Esophagus muscularis mucosa (tissue), 4 donors: ENCODE measurements at regions not wholly inside any gene's neighbourhood (a gene's known extent, or its start where the extent isn't known, plus 50 kb on each side); places are given as distances from the start of the nearest gene placed in this dataset.

Experiments used
- DNase-seq: peaks from one replicate; pipeline ENCODE4 v3.0.0-alpha.2; 2017; ENCODE audit errors: extremely low spot score
- H3K27ac ChIP-seq, 4 donors: fragments of 200-600 bp; sonication (generic); replicated peaks in 1 of 4; 1 replicate in 3 of 4; 2 replicates in 1 of 4; pipeline ENCODE4 v1.5.1; 2016 to 2019; ENCODE audit warnings: mild to moderate bottlenecking in 1 of 4
- H3K27me3 ChIP-seq, 4 donors: fragments of 200-600 bp; sonication (generic); one replicate each; pipeline versions ENCODE4 v1.5.1 to v1.6.0; 2016 to 2019
- H3K36me3 ChIP-seq, 4 donors: fragments of 200-600 bp; sonication (generic); one replicate each; pipeline ENCODE4 v1.5.1; 2016 to 2019
- H3K4me1 ChIP-seq, 4 donors: fragments of 200-600 bp; sonication (generic); one replicate each; pipeline ENCODE4 v1.5.1; 2016 to 2019
- H3K4me3 ChIP-seq, 4 donors: fragments of 200-600 bp; sonication (generic); 1 replicate in 2 of 4; 2 replicates in 2 of 4; pipeline ENCODE4 v1.5.1; 2016 to 2019; ENCODE audit warnings: mild to moderate bottlenecking in 4 of 4, moderate library complexity in 1 of 4
- H3K9me3 ChIP-seq, 4 donors: fragments of 200-600 bp; sonication (generic); 1 replicate in 3 of 4; 2 replicates in 1 of 4; pipeline ENCODE4 v1.5.1; 2016 to 2019
- CTCF ChIP-seq, 3 experiments: fragments of 200-600 bp in 2 of 3; fragments of 450-650 bp in 1 of 3; sonication (generic) in 2 of 3; IDR thresholded peaks; one replicate each; pipeline ENCODE4 v1.5.1; 2017 to 2019; ENCODE audit warnings: antibody characterized with exemption in 3 of 3, mild to moderate bottlenecking in 2 of 3, moderate library complexity in 1 of 3
- EP300 ChIP-seq: sonication (generic); formaldehyde crosslinking; IDR thresholded peaks from one replicate; pipeline ENCODE4 v1.6.1; 2017; ENCODE audit warnings: antibody characterized with exemption
- POLR2A ChIP-seq: fragments of 450-650 bp; IDR thresholded peaks from one replicate; pipeline ENCODE4 v1.6.1; 2017; ENCODE audit warnings: antibody characterized with exemption, moderate library complexity, mild to moderate bottlenecking, low read depth
- POLR2AphosphoS5 ChIP-seq, 2 donors: sonication (generic); formaldehyde crosslinking; IDR thresholded peaks; one replicate each; pipeline ENCODE4 v1.6.1; 2017; ENCODE audit warnings: antibody characterized with exemption in 2 of 2
- WGBS: methylation state at CpG from one replicate; pipeline ENCODE4 v1.1.5; 2018; 5-methylcytosine and 5-hydroxymethylcytosine counted together
- intact Hi-C: fragments of 100-400 bp; cut with DNase I; formaldehyde crosslinking; loops from one replicate; pipeline ENCODE4 v1.15.1; 2023

DNA sequence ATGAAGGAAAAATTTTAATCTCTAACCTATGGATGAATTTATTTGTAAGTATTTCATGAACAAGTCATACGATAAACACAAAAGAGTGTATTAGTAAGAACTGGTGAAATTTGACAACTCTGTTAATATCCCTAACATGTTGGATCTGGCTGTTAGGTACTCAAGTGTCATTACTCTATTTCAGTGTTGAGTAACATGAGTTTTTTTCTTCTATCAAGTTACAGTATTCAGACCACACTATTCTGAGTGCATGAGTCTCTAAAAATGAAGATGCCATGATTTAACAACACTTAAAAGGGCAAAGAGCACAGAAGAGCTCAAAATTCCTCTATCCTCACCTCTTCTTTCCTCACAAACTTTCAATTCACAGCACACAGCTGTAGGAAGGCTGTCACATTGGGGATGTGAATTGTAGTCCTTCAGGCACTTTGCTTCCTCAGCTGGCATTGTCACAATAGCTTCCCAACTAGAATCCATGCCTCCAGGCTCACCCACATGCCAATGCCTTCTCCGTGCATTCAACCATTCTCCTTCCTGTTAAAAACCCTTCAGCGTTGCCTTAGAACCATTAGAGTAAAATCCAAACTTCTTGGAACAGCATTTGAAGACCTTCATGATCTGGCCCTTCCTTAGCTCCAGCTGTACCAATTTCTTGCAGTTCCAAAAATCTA lies 73.7 kb upstream of the DBX2 start:
- 70% methylated on average over 3 of the region's 3 CpGs for WGBS
- Histone ChIP-seq H3K9me3 (no peaks in the 10 kb centered on the region), H3K4me3 (no peak overlapping the region), H3K27me3 (no peaks in the 10 kb centered on the region), H3K36me3 (no peaks in the 10 kb centered on the region), H3K4me1 (no peaks in the 10 kb centered on the region), H3K27ac (no peak overlapping the region)
- TF ChIP-seq POLR2AphosphoS5 (IDR thresholded peaks at IDR 0.05) (no peak), CTCF (IDR thresholded peaks at IDR 0.05) (no peak), EP300 (no peak), POLR2A (no peak)
- intact Hi-C loops = no loop called here
- DNase-seq = no peak

DNA sequence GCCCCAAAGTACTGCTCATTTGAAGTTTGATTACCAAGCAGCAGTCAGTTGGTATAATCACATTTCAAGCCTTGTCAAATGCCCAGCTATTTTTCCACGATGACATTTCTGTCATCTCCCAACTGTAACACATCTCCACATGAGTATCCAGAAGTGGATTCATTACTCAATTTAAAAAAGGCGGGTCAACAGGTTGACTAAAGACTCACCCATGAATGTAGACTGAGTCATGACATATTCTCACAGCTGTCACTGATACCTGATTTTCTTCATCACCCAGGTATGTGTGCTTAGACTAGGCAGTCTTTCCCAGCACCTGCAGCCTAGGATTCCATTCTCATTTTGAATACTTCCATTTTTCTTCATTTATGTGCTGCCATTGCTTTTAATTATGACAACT lies 75.1 kb upstream of the DBX2 start:
- Histone ChIP-seq H3K4me1 (peaks cover 0 to 2% (median under 1%) of the 10 kb centered on the region in 4 donors), H3K27me3 (no peaks in the 10 kb centered on the region), H3K4me3 (no peak overlapping the region), H3K27ac (no peak overlapping the region), H3K9me3 (no peaks in the 10 kb centered on the region), H3K36me3 (no peaks in the 10 kb centered on the region)
- TF ChIP-seq CTCF (IDR thresholded peaks at IDR 0.05) (no peak), POLR2A (no peak), EP300 (no peak), POLR2AphosphoS5 (IDR thresholded peaks at IDR 0.05) (no peak)
- intact Hi-C loops = no loop called here
- WGBS = 80% methylated on average over 2 of the region's 2 CpGs
- DNase-seq = no peak

DNA sequence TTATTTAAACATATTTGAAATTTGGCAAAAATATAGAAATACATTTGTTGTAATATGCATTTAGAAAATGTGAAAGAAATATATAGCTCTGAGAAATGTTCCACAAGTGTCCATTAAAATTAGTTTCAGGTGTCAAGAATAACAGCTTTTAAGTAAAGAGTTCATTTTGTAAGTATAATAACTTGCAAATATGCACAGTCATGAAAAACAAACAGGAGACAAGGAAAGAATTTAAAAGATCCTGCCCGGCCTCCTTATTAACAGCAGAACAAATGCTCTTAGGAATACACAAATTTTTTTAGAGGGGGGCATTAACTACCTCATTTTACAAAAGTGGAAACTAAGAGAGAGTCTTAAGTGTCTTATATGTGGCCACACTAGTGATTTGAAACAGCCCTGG lies 77.7 kb upstream of the DBX2 start:
- Histone ChIP-seq H3K27me3 (no peaks in the 10 kb centered on the region), H3K4me3 (no peak overlapping the region), H3K36me3 (no peaks in the 10 kb centered on the region), H3K27ac (no peak overlapping the region), H3K4me1 (peaks cover 0 to 4% (median 2%) of the 10 kb centered on the region in 4 donors), H3K9me3 (no peaks in the 10 kb centered on the region)
- WGBS = 91% methylated on average over 1 of the region's 1 CpG
- intact Hi-C loops = no loop called here
- DNase-seq = no peak
- TF ChIP-seq EP300 = no peak
- TF ChIP-seq CTCF (IDR thresholded peaks at IDR 0.05) = no peak
- no peak for TF ChIP-seq POLR2A
- TF ChIP-seq POLR2AphosphoS5 (IDR thresholded peaks at IDR 0.05) = no peak

DNA sequence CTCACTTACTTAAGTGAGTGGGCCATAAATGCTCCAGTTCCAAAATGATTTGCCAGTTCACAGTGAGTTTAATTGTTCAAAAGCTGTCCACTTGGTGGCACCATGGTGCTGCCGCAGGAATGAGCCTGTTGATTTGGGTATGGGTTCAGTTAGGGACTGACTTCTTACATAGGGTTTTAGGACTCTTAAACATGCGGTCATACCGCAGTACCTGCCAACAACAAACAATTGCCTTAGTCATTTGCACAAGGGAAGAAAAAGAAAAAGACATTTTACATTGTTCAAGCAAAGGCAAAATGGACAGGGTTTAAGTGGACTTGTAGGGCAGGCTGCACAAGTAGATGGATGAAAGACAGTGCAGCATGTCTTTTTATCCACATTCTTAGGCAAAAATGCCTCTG lies 80.0 kb upstream of the DBX2 start:
- Histone ChIP-seq H3K36me3 (no peaks in the 10 kb centered on the region), H3K4me3 (no peak overlapping the region), H3K27me3 (no peaks in the 10 kb centered on the region), H3K4me1 (peaks cover 0 to 4% (median 2%) of the 10 kb centered on the region in 4 donors), H3K27ac (no peak overlapping the region), H3K9me3 (no peaks in the 10 kb centered on the region)
- intact Hi-C loops = no loop called here
- DNase-seq = no peak
- 4% methylated on average over 3 of the region's 3 CpGs for WGBS
- TF ChIP-seq EP300 (no peak), POLR2AphosphoS5 (IDR thresholded peaks at IDR 0.05) (no peak), CTCF (IDR thresholded peaks at IDR 0.05) (peak; percentile 36 to 62 (median 42)), POLR2A (no peak)

DNA sequence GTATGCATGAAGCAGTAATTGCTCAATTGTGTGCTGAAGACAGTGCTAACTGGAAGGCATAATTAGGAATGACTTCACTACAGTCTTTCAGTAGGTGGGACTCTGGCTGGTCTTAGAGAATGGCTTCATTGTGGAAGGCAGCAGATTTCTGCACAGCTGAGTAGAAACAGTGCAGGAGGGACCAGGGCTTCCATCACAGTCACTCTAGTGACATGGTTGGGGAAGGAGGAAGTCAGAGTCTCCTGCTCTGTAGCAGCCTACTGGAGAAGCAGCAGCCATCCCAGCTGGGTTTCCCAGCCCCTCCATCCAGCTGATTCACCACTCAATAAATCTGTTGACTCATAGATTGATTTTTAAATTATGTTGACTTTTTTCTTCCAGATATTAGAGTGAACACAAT lies 80.6 kb upstream of the DBX2 start:
- no peak overlapping the region for H3K27ac ChIP-seq
- intact Hi-C loops = no loop called here
- no peaks in the 10 kb centered on the region for H3K36me3 ChIP-seq
- H3K4me1 ChIP-seq = peaks cover 0 to 4% (median 2%) of the 10 kb centered on the region in 4 donors
- DNase-seq = no peak
- no peaks in the 10 kb centered on the region for H3K9me3 ChIP-seq
- no peak overlapping the region for H3K4me3 ChIP-seq
- TF ChIP-seq POLR2A = no peak
- no peak for TF ChIP-seq POLR2AphosphoS5 (IDR thresholded peaks at IDR 0.05)
- no peak for TF ChIP-seq EP300
- TF ChIP-seq CTCF (IDR thresholded peaks at IDR 0.05) = no peak
- H3K27me3 ChIP-seq = no peaks in the 10 kb centered on the region
